ENCODE measurements at regions not wholly inside any gene's neighbourhood (a gene's known extent, or its start where the extent isn't known, plus 50 kb on each side); places are given as distances from the start of the nearest gene placed in this dataset.

- no peak for TF ChIP-seq CTCF (IDR thresholded peaks at IDR 0.05)
- Mint-ChIP-seq H3K9me3 (peaks cover 8% of the 10 kb centered on the region), H3K4me3 (no peak overlapping the region), H3K27ac (no peak overlapping the region), H3K36me3 (ENCODE audit: low read depth) (no peaks in the 10 kb centered on the region), H3K27me3 (ENCODE audit: low read depth, poor library complexity) (no peaks in the 10 kb centered on the region), H3K4me1 (no peaks in the 10 kb centered on the region)
- DNase-seq, result no peak
Observed at GRCh38 chr21:27192281-27192949, 225.5 kb upstream of the ADAMTS5 start.

GRCh38 chr21:27190601-27191000 is 223.7 kb upstream of the ADAMTS5 start:
- TF ChIP-seq CTCF (IDR thresholded peaks at IDR 0.05), result no peak
- H3K4me3 Mint-ChIP-seq, result no peak overlapping the region

GRCh38 chr21:27189870-27190269 is 223.0 kb upstream of the ADAMTS5 start:
- H3K27ac Mint-ChIP-seq, result no peak overlapping the region
- DNase-seq, result no peak
- H3K36me3 Mint-ChIP-seq (ENCODE audit: low read depth), result no peaks in the 10 kb centered on the region
- no peak overlapping the region for H3K4me3 Mint-ChIP-seq
- no peaks in the 10 kb centered on the region for H3K27me3 Mint-ChIP-seq (ENCODE audit: low read depth, poor library complexity)
- TF ChIP-seq CTCF (IDR thresholded peaks at IDR 0.05), result no peak
- no peaks in the 10 kb centered on the region for H3K4me1 Mint-ChIP-seq
- H3K9me3 Mint-ChIP-seq, result peaks cover 8% of the 10 kb centered on the region

More at GRCh38 chr21:27190601-27191000, 223.7 kb upstream of the ADAMTS5 start:
- H3K27ac Mint-ChIP-seq, result no peak overlapping the region
- H3K4me1 Mint-ChIP-seq, result no peaks in the 10 kb centered on the region
- H3K9me3 Mint-ChIP-seq, result peaks cover 8% of the 10 kb centered on the region
- no peak for DNase-seq
- no peaks in the 10 kb centered on the region for H3K36me3 Mint-ChIP-seq (ENCODE audit: low read depth)
- no peaks in the 10 kb centered on the region for H3K27me3 Mint-ChIP-seq (ENCODE audit: low read depth, poor library complexity)

- Mint-ChIP-seq H3K36me3 (ENCODE audit: low read depth) (no peaks in the 10 kb centered on the region), H3K4me1 (no peaks in the 10 kb centered on the region), H3K27ac (no peak overlapping the region), H3K4me3 (no peak overlapping the region), H3K9me3 (no peaks in the 10 kb centered on the region), H3K27me3 (ENCODE audit: low read depth, poor library complexity) (no peaks in the 10 kb centered on the region)
- no peak for TF ChIP-seq CTCF (IDR thresholded peaks at IDR 0.05)
- no peak for DNase-seq
Observed at GRCh38 chr21:27173053-27173452, 206.2 kb upstream of the ADAMTS5 start.

- H3K27ac Mint-ChIP-seq, result no peak overlapping the region
- no peaks in the 10 kb centered on the region for H3K36me3 Mint-ChIP-seq (ENCODE audit: low read depth)
- H3K4me3 Mint-ChIP-seq, result no peak overlapping the region
- H3K27me3 Mint-ChIP-seq (ENCODE audit: low read depth, poor library complexity), result no peaks in the 10 kb centered on the region
- TF ChIP-seq CTCF (IDR thresholded peaks at IDR 0.05), result no peak
- DNase-seq, result no peak
- H3K4me1 Mint-ChIP-seq, result no peaks in the 10 kb centered on the region
- no peaks in the 10 kb centered on the region for H3K9me3 Mint-ChIP-seq
Observed at GRCh38 chr21:27171707-27172106, 204.8 kb upstream of the ADAMTS5 start.

GRCh38 chr21:27168084-27168483 is 201.2 kb upstream of the ADAMTS5 start:
- Mint-ChIP-seq H3K36me3 (ENCODE audit: low read depth) (no peaks in the 10 kb centered on the region), H3K9me3 (no peaks in the 10 kb centered on the region), H3K4me3 (no peak overlapping the region), H3K27me3 (ENCODE audit: low read depth, poor library complexity) (no peaks in the 10 kb centered on the region), H3K27ac (no peak overlapping the region), H3K4me1 (peaks cover 11% of the 10 kb centered on the region)
- no peak for DNase-seq
- no peak for TF ChIP-seq CTCF (IDR thresholded peaks at IDR 0.05)

Measured in nephron progenitor cell (in vitro differentiated cells).